IPS-18c (cell line): ENCODE measurements at regions not wholly inside any gene's neighbourhood (a gene's known extent, or its start where the extent isn't known, plus 50 kb on each side); places are given as distances from the start of the nearest gene placed in this dataset.

Experiments
- H3K4me3 ChIP-seq: 2 replicates; pipeline ENCODE4 v1.7.0; 2013; ENCODE audit warnings: low read depth, mild to moderate bottlenecking, low read length, moderate library complexity; ENCODE audit not compliant: insufficient read depth
- H3K9me3 ChIP-seq: one replicate; pipeline ENCODE4 v1.6.1; 2013; ENCODE audit warnings: mild to moderate bottlenecking, low read length, moderate library complexity; ENCODE audit not compliant: control insufficient read depth, insufficient read depth

GRCh38 chr10:8873310-8873709 lies 818.8 kb downstream of the GATA3 start:
- no peaks in the 10 kb centered on the region for H3K9me3 ChIP-seq

GRCh38 chr10:8874268-8874667 lies 819.8 kb downstream of the GATA3 start:
- Histone ChIP-seq H3K9me3 (no peaks in the 10 kb centered on the region), H3K4me3 (no peak overlapping the region)

More at GRCh38 chr10:8873310-8873709, 818.8 kb downstream of the GATA3 start:
- no peak overlapping the region for H3K4me3 ChIP-seq

- Histone ChIP-seq H3K4me3 (no peak overlapping the region), H3K9me3 (no peaks in the 10 kb centered on the region)
Measured at GRCh38 chr10:8874972-8875371, 820.5 kb downstream of the GATA3 start.

DNA sequence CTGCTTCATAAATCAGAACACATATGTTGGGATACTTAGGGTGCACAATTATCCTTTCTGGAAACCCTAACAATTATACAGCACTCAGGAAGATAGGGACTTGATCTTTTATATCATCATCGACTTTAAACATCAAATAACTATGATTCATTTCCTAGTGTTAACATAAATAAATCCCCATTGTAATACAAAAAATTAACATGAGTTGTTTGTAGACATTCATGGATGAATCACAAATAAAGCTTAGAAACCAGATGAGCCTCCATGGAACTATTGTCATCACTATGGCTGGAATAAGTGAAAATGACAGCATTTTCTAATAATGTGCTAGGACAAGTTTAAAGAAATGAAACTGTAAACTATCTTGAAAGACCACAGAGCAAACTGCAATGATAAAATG lies 821.7 kb downstream of the GATA3 start:
- H3K4me3 ChIP-seq: no peak overlapping the region
- H3K9me3 ChIP-seq: no peaks in the 10 kb centered on the region

GRCh38 chr10:8889538-8889937 lies 835.0 kb downstream of the GATA3 start:
- Histone ChIP-seq H3K9me3 (no peaks in the 10 kb centered on the region), H3K4me3 (no peak overlapping the region)

GRCh38 chr10:8893102-8893501 lies 838.6 kb downstream of the GATA3 start:
- Histone ChIP-seq H3K4me3 (no peak overlapping the region), H3K9me3 (no peaks in the 10 kb centered on the region)

DNA sequence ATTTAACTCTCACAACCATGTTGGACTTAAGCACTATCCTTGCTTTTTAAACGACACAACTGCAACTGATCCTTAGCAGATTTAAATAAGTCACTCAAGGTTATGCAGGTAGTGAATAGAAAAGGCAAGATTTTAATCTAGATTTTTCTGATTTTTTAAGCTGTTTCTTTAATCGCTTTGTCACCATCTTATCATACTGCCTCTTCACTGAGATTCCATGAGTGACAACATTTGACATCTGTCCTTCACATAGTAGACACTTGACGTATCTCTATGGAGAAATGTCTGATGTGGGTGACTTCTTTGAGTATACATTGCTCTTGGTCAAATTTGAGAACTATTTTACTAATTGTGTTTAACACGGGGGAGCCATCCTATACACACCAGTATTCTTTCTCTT lies 839.7 kb downstream of the GATA3 start:
- Histone ChIP-seq H3K4me3 (no peak overlapping the region), H3K9me3 (no peaks in the 10 kb centered on the region)

- H3K9me3 ChIP-seq: no peaks in the 10 kb centered on the region
- no peak overlapping the region for H3K4me3 ChIP-seq
Measured at GRCh38 chr10:8897769-8898168, 843.3 kb downstream of the GATA3 start.

DNA sequence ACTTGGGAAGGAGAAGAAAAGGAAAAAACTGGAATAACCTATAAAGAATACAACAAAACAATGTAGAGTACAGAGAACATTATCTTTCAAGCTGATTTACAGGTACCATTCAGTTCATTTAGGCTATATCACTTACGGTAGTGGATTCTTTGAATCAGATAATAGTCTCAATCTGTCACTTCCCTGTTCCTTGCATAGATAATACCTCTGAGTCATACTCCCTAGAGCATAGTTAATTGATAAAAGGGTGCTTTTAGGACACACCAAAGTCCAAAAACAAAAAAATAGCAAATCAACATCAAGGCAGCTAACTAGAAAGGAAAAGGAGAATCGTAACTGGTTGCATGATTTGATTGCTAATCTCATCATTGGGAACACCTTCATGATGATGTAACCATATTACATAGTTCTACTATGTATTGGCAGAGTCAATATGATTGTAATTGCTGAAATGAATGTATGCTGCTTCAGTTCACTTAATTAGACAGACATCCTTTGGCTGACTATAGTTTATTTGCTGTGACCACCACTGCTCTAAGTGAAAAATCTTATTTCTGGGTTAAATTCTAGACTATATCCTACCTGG lies 844.4 kb downstream of the GATA3 start:
- Histone ChIP-seq H3K9me3 (no peaks in the 10 kb centered on the region), H3K4me3 (no peak overlapping the region)

DNA sequence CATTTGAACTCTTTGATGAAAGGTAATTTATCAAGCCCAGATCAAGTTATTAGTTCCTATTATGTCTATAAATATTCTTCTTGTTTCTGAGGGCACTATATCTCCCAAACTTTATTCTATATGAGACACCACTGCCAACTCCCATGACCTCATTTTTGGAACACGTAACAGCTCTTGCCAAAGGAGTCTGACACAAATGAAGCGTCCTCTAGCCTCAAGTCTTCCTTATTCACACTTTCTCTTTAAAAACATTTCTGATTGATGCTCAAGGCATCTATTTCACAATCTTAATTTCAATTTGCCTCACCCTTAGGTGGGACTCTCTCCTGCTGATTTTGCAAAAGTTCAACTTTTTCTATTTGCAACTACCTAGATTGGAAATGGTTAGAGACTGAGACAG lies 848.4 kb downstream of the GATA3 start:
- H3K4me3 ChIP-seq: no peak overlapping the region
- no peaks in the 10 kb centered on the region for H3K9me3 ChIP-seq

DNA sequence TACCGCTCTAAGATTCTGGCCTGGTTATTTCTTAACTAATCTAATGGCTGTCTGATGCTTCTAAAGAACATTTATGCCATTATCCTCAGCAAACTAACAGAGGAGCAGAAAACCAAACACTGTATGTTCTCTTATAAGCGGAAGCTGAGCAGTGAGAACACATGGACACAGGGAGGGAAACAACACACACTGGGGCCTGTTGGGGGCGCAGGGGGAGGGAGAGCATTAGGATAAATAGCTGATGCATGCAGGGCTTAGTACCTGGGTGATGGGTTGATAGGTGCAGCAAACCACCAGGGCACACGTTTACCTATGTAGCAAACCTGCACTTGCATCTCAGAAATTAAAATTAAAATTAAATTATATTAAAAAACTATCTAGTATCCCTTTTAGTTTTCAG lies 853.5 kb downstream of the GATA3 start:
- Histone ChIP-seq H3K9me3 (no peaks in the 10 kb centered on the region), H3K4me3 (no peak overlapping the region)

DNA sequence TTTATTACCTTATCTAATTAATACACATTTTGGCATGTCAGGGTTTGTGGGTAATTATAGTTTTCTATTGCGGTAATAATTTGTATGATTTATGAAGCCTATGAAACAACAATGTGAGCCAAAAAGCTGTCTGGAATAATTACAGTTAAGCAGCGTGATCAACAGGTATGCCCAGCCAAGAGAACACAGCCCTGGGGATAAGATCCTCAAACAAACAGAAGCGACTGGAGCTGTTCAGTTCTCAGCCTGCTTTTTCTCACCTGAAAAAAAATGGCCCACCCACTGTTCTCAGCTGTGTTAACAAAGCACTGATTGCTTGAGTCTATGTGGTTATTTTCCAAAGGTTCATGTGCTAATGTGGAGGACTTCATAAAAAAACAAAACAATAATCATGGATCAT lies 855.8 kb downstream of the GATA3 start:
- Histone ChIP-seq H3K9me3 (no peaks in the 10 kb centered on the region), H3K4me3 (no peak overlapping the region)

DNA sequence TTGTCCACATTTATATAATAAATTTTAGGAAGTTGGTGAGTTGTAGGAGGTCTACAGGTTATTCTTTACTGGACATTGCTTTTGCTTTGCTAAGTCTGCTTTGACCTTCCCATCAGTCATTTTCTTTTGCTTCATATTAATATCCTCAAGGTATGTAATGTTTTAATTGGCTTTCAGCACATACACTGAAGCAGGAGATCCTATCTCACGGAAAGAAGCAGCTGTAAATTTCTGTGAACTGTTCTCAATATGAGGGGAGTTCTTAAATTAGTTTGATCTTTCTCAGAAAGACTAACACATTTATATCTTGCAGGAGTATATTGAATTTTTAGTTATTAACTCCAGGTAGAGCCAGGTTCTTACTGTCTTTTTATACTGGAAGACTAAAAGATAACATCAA lies 856.5 kb downstream of the GATA3 start:
- Histone ChIP-seq H3K9me3 (no peaks in the 10 kb centered on the region), H3K4me3 (no peak overlapping the region)

- H3K9me3 ChIP-seq: no peaks in the 10 kb centered on the region
Measured at GRCh38 chr10:8912108-8912507, 857.6 kb downstream of the GATA3 start.

DNA sequence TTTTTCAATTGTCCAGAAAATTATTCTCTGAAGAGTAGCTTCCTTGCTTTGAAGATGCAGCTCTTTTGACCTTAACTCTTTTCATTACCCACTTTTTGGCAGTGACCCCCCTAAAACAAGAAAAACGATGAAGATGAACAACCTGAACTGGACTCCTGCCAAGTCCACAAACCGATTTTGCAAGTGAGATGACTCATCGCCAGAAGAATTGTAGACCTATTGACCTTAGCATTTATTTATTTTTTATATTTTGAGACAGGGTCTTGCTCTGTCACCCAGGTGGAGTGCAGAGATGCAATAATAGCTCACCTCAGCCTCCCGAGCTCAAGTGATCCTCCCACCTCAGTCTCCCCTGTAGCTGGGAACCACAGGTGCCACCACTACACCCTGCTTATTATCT lies 859.2 kb downstream of the GATA3 start:
- no peak overlapping the region for H3K4me3 ChIP-seq
- H3K9me3 ChIP-seq: no peaks in the 10 kb centered on the region

More at GRCh38 chr10:8912108-8912507, 857.6 kb downstream of the GATA3 start:
- H3K4me3 ChIP-seq: no peak overlapping the region

DNA sequence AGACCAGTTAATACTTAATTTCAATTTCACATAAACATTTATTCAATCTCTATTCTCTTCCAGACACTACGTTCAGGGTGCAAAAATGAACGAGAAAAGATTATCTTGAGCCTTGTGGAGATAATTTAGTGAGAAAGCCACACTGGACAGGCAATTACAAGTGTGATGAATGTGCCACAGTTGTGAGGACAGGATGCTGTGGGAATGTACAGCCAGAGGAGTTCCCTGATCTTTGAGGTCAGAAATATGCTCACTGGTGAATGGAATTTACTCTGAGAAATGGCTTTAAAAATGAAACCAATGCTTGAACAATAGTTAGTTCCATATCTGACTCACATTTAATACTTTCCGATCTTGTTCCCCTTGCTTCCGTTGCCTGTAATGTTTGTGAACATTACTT lies 864.8 kb downstream of the GATA3 start:
- Histone ChIP-seq H3K9me3 (no peaks in the 10 kb centered on the region), H3K4me3 (no peak overlapping the region)

DNA sequence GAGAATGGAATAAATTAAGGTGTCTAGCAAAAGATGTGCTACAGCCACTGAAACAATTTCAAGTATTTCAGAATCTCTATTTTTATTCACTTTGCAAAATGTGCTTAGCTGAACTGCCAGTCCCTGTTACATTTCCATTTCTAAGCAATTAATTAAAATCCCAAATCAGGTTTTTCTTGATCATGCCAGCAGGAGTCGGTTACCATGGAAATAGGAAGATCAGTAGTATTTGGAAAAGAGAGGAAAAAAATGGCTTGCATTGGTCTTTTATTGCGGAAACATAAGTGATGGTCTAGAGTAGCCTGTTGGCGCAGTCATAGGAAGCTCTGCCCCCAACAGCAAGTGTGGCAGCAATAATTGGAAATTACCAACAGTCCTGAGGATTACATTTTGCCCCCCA lies 867.1 kb downstream of the GATA3 start:
- no peak overlapping the region for H3K4me3 ChIP-seq
- H3K9me3 ChIP-seq: no peaks in the 10 kb centered on the region

DNA sequence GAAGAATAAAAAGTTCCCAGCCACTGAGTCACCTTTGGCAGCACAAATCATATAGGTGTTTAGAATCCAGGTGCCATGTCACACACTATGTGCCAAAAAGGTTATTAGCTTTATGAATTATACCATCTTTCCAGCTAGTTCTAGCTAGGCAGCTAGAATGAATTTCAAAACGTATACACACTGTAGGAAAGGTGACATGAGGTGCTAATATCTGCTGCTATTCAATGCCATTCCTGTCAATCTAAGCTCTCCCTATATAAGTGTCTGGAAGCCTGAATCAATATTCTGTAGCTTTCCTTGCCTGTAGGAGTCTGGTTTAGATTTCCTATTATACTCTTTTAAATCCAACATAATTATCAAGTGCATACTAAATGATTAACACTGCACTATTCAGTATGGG lies 868.6 kb downstream of the GATA3 start:
- no peak overlapping the region for H3K4me3 ChIP-seq

DNA sequence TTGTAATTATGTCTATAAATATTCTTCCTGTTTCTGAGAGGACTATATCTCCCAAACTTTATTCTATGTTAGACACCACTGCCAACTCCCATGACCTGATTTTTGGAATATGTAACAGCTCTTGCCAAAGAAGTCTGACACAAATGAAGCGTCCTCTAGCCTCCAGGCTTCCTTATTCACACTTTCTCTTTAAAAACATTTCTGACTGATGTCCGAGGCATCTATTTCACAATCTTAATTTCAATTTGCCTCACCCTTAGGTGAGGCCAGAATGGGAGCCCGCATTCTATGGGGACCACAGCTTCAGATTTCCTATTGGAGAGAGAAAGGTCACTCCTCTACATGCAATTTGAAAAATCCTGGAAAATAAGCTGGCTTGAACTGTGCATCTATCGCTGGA lies 873.2 kb downstream of the GATA3 start:
- Histone ChIP-seq H3K4me3 (no peak overlapping the region), H3K9me3 (no peaks in the 10 kb centered on the region)

More for the DNA sequence above, 868.6 kb downstream of the GATA3 start:
- no peaks in the 10 kb centered on the region for H3K9me3 ChIP-seq
